ENCODE measurements at regions not wholly inside any gene's neighbourhood (a gene's known extent, or its start where the extent isn't known, plus 50 kb on each side); places are given as distances from the start of the nearest gene placed in this dataset.

GRCh38 chrX:152025656-152026440 is 51.4 kb upstream of the GABRE start:
- TF ChIP-seq EP300 (IDR thresholded peaks at IDR 0.05; ENCODE audit: low read length) (no peak), ZNF589 (CRISPR knock-in tag; IDR thresholded peaks at IDR 0.05; ENCODE audit: low read depth) (no peak), CBX8 (IDR thresholded peaks at IDR 0.05; ENCODE audit: borderline replicate concordance, extremely low read depth, low read depth, low read length, poor library complexity, severe bottlenecking) (no peak), ZNF584 (CRISPR knock-in tag; IDR thresholded peaks at IDR 0.05; ENCODE audit: low read depth) (no peak)
